Endothelial cell of umbilical vein (primary cell): ENCODE measurements at regions not wholly inside any gene's neighbourhood (a gene's known extent, or its start where the extent isn't known, plus 50 kb on each side); places are given as distances from the start of the nearest gene placed in this dataset.
"Not testable (repeated sequence)": the region's sequence is repeated elsewhere in the genome, so short reads cannot be mapped to it uniquely, and the experiment has no call there.

Experiments used
- BruUV-seq: library from RNA; stranded (reverse); fragments of 400-500 nt; replicated peaks from 2 replicates; lab custom pipeline; 2021; lab: Mats Ljungman, UMichigan
- CTCF ChIA-PET: fragments of 300-600, 350-600 bp; sonication (Branson Sonifier 250); formaldehyde crosslinking; loops from one replicate; lab custom pipeline; 2021; ENCODE audit warnings: antibody characterized with exemption, inconsistent platforms; lab: Charles Lee
- POLR2A ChIA-PET: fragments of 300-600, 350-600 bp; sonication (Branson Sonifier 250); formaldehyde crosslinking; loops from one replicate; lab custom pipeline; 2021; ENCODE audit warnings: antibody characterized with exemption, inconsistent platforms; lab: Charles Lee
- DNase-seq: peaks from one replicate; pipeline ENCODE4 v3.0.0-alpha.2; 2011; ENCODE audit warnings: low read depth, low spot score
- FAIRE-seq: peaks from 2 replicates; lab custom pipeline; 2011; peaks lifted over from hg19 to GRCh38; lab: Jason Lieb, UNC
- H2AFZ ChIP-seq: 2 replicates; pipeline ENCODE4 v1.6.0; 2012; ENCODE audit warnings: low read depth, low read length, control low read depth, inconsistent platforms
- H3K27ac ChIP-seq: 2 replicates; pipeline ENCODE4 v1.5.1; 2011; ENCODE audit warnings: low read depth, mild to moderate bottlenecking, control low read depth, low read length, moderate library complexity; ENCODE audit not compliant: insufficient read depth
- H3K27me3 ChIP-seq, 2 experiments: 2 replicates each; pipeline versions ENCODE4 v1.6.0 to v1.6.1; 2011; ENCODE audit warnings: low read length in 2 of 2, mixed read lengths in 1 of 2; ENCODE audit not compliant: control insufficient read depth in 2 of 2, insufficient read depth in 2 of 2
- H3K36me3 ChIP-seq, 2 experiments: 2 replicates in 1 of 2; 3 replicates in 1 of 2; pipeline ENCODE4 v1.5.1; 2011; ENCODE audit warnings: low read length in 2 of 2, mild to moderate bottlenecking in 1 of 2, moderate library complexity in 1 of 2; ENCODE audit not compliant: control insufficient read depth in 2 of 2, insufficient read depth in 2 of 2; ENCODE audit errors: extremely low read depth in 1 of 2
- H3K4me1 ChIP-seq: 3 replicates; pipeline ENCODE4 v1.5.1; 2011; ENCODE audit warnings: mild to moderate bottlenecking, low read length; ENCODE audit not compliant: control insufficient read depth, insufficient read depth; ENCODE audit errors: extremely low read depth
- H3K4me2 ChIP-seq: 2 replicates; pipeline ENCODE4 v1.6.1; 2011; ENCODE audit warnings: low read length, control low read depth, mixed read lengths; ENCODE audit not compliant: insufficient read depth
- H3K4me3 ChIP-seq, 3 experiments: fragments of 200-600 bp in 1 of 3; sonication (generic), shearing (Covaris generic) in 1 of 3; replicated peaks in 1 of 3; 2 replicates each; pipeline ENCODE4 v1.5.1; 2011 to 2016; ENCODE audit warnings: control low read depth in 3 of 3, low read length in 3 of 3, mild to moderate bottlenecking in 2 of 3, inconsistent platforms in 1 of 3, low read depth in 1 of 3, moderate library complexity in 1 of 3; ENCODE audit not compliant: insufficient read depth in 1 of 3
- H3K79me2 ChIP-seq: 2 replicates; pipeline ENCODE4 v1.6.0; 2012; ENCODE audit warnings: low read length, inconsistent platforms; ENCODE audit not compliant: control insufficient read depth, insufficient read depth
- H3K9ac ChIP-seq: replicated peaks from 2 replicates; pipeline ENCODE3; 2011; ENCODE audit warnings: low read length, control low read depth; ENCODE audit not compliant: insufficient read depth; ENCODE audit errors: extremely low read depth
- H3K9me1 ChIP-seq: replicated peaks from 3 replicates; pipeline ENCODE4 v1.6.0; 2011; ENCODE audit warnings: mild to moderate bottlenecking, low read length; ENCODE audit not compliant: control insufficient read depth, insufficient read depth; ENCODE audit errors: extremely low read depth
- H3K9me3 ChIP-seq: replicated peaks from 2 replicates; pipeline ENCODE4 v1.5.1; 2012; ENCODE audit warnings: low read length, inconsistent platforms; ENCODE audit not compliant: control insufficient read depth, insufficient read depth
- H4K20me1 ChIP-seq: replicated peaks from 2 replicates; pipeline ENCODE3; 2011; ENCODE audit warnings: mild to moderate bottlenecking, low read length; ENCODE audit not compliant: control insufficient read depth, insufficient read depth; ENCODE audit errors: extremely low read depth
- EZH2 ChIP-seq: IDR thresholded peaks from 2 replicates; pipeline ENCODE4 v1.6.1; 2012; ENCODE audit warnings: borderline replicate concordance, low read depth, mild to moderate bottlenecking, moderate library complexity, low read length, inconsistent platforms; ENCODE audit not compliant: severe bottlenecking
- FOS ChIP-seq: IDR thresholded peaks from 2 replicates; pipeline ENCODE4 v1.6.1; 2011; ENCODE audit warnings: mild to moderate bottlenecking, low read length, moderate library complexity, borderline replicate concordance; ENCODE audit not compliant: insufficient read depth
- GATA2 ChIP-seq: IDR thresholded peaks from 2 replicates; pipeline ENCODE4 v1.7.0; 2011; ENCODE audit warnings: low read depth, mild to moderate bottlenecking, moderate library complexity, mixed read lengths, low read length; ENCODE audit not compliant: insufficient read length, insufficient read depth
- MAX ChIP-seq: IDR thresholded peaks from 2 replicates; pipeline ENCODE4 v1.6.1; 2011; ENCODE audit not compliant: insufficient read depth, insufficient read length
- MYC ChIP-seq: IDR thresholded peaks from one replicate; pipeline ENCODE4 v1.6.1; 2011; ENCODE audit warnings: mild to moderate bottlenecking, low read depth, low read length
- POLR2A ChIP-seq: IDR thresholded peaks from 2 replicates; pipeline ENCODE4 v1.6.1; 2012; ENCODE audit warnings: low read depth, mild to moderate bottlenecking, control low read depth, low read length
- POLR2AphosphoS5 ChIP-seq: IDR thresholded peaks from 2 replicates; pipeline ENCODE4 v1.6.1; 2012; ENCODE audit warnings: low read depth, mild to moderate bottlenecking, control low read depth, low read length, moderate library complexity; ENCODE audit not compliant: insufficient read depth
- dilution Hi-C: fragments of 300-500 bp; cut with MboI; formaldehyde crosslinking; loops from one replicate; pipeline ENCODE4 v1.15.0; 2019; ENCODE audit warnings: low sequenced_read_pairs; ENCODE audit not compliant: extremely low pct_ligation_motif_present
- intact Hi-C: fragments of 100-400 bp; cut with micrococcal nuclease; formaldehyde crosslinking; loops from one replicate; pipeline ENCODE4 v1.10.0; 2022
- TF ChIP-seq, protein P1 (sequence below), 2 donors: IDR thresholded peaks; 1 replicate in 1 of 2; 2 replicates in 1 of 2; pipeline ENCODE4 v1.5.1; 2011; ENCODE audit warnings: low read length in 2 of 2, mild to moderate bottlenecking in 2 of 2, moderate library complexity in 2 of 2, control low read depth in 1 of 2, inconsistent platforms in 1 of 2, low read depth in 1 of 2; ENCODE audit not compliant: insufficient read depth in 1 of 2; ENCODE audit errors: extremely low read depth in 1 of 2

GRCh38 chr7:46909601-46910051 is 672.3 kb downstream of the TNS3 start:
- BruUV-seq = no TSS peak
- Histone ChIP-seq H3K4me3 (no peak overlapping the region), H3K36me3 (no peaks in the 10 kb centered on the region), H3K27me3 (no peaks in the 10 kb centered on the region), H3K4me1 (peaks cover 10% of the 10 kb centered on the region), H3K27ac (no peak overlapping the region), H3K9me1 (no peaks in the 10 kb centered on the region), H3K79me2 (no peaks in the 10 kb centered on the region), H3K4me2 (no peak overlapping the region), H4K20me1 (no peaks in the 10 kb centered on the region), H2AFZ (no peak overlapping the region), H3K9me3 (no peaks in the 10 kb centered on the region), H3K9ac (no peak overlapping the region)
- peak; percentile 59 for FAIRE-seq
- intact Hi-C loops = no loop called here
- DNase-seq = no peak
- ChIA-PET POLR2A (no interaction called here), CTCF (interaction anchor here (0.9 to 1.6 kb wide), 8 partner anchors 9 to 178 kb away, joined by 3 to 5 read pairs (median 3); no protein-coding TSS in a partner anchor)
- dilution Hi-C loops = no loop called here
- TF ChIP-seq FOS (peak; percentile 11), GATA2 (no peak)

DNA sequence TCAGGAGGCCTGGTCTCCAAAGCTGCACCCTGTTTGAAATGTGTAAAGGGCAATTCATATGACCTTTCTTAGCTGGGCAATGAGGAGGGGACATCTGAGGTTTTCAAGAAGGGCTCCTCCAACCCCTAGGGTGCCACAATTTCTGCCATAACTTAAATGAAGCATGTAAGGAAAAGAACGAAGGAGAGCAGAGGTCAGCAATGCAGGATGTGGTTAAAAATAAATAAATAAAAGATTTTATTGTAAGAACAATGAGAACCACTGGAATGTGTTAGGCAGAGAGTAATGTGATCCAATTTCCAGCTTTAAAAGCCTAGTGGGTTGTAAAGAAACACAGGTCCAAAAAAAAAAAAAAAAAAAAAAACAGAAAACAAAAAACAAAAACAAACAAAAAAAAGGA is 673.1 kb downstream of the TNS3 start:
- H3K79me2 ChIP-seq = no peaks in the 10 kb centered on the region
- no TSS peak for BruUV-seq
- H3K4me3 ChIP-seq = no peak overlapping the region
- dilution Hi-C loops = no loop called here
- H3K4me1 ChIP-seq = peaks cover 10% of the 10 kb centered on the region
- intact Hi-C loops = no loop called here
- H3K9me1 ChIP-seq = no peaks in the 10 kb centered on the region
- H3K9ac ChIP-seq = no peak overlapping the region
- no peaks in the 10 kb centered on the region for H3K36me3 ChIP-seq
- no peaks in the 10 kb centered on the region for H4K20me1 ChIP-seq
- no peaks in the 10 kb centered on the region for H3K27me3 ChIP-seq
- no peak overlapping the region for H3K27ac ChIP-seq
- POLR2A ChIA-PET = interaction anchor here (0.6 kb wide), 1 partner anchor 183 kb away, joined by 5 read pairs; no protein-coding TSS in a partner anchor
- H2AFZ ChIP-seq = no peak overlapping the region
- FAIRE-seq = peak; percentile 55
- H3K4me2 ChIP-seq = no peak overlapping the region
- DNase-seq = peak; percentile 49
- H3K9me3 ChIP-seq = no peaks in the 10 kb centered on the region
- TF ChIP-seq MAX (no peak), MYC (no peak), POLR2AphosphoS5 (no peak), POLR2A (no peak), GATA2 (no peak), FOS (no peak), EZH2 (no peak)
- TF ChIP-seq, protein P1, sequence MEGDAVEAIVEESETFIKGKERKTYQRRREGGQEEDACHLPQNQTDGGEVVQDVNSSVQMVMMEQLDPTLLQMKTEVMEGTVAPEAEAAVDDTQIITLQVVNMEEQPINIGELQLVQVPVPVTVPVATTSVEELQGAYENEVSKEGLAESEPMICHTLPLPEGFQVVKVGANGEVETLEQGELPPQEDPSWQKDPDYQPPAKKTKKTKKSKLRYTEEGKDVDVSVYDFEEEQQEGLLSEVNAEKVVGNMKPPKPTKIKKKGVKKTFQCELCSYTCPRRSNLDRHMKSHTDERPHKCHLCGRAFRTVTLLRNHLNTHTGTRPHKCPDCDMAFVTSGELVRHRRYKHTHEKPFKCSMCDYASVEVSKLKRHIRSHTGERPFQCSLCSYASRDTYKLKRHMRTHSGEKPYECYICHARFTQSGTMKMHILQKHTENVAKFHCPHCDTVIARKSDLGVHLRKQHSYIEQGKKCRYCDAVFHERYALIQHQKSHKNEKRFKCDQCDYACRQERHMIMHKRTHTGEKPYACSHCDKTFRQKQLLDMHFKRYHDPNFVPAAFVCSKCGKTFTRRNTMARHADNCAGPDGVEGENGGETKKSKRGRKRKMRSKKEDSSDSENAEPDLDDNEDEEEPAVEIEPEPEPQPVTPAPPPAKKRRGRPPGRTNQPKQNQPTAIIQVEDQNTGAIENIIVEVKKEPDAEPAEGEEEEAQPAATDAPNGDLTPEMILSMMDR (IDR thresholded peaks at IDR 0.05; ENCODE audit: extremely low read depth in 1 of 2, insufficient read depth in 1 of 2, low read depth in 1 of 2, low read length in 2 of 2) = no peak
- CTCF ChIA-PET = interaction anchor here (0.6 to 1.6 kb wide), 7 partner anchors 9 to 190 kb away, joined by 3 to 5 read pairs (median 3); no protein-coding TSS in a partner anchor

- H3K79me2 ChIP-seq, BruUV-seq, H3K4me1 ChIP-seq, FAIRE-seq, CTCF ChIA-PET, H3K9ac ChIP-seq, H3K4me3 ChIP-seq, H3K9me1 ChIP-seq, intact Hi-C loops, H3K27me3 ChIP-seq, dilution Hi-C loops, H3K36me3 ChIP-seq, H3K9me3 ChIP-seq, DNase-seq, H3K27ac ChIP-seq, H3K4me2 ChIP-seq, H4K20me1 ChIP-seq, POLR2A ChIA-PET, H2AFZ ChIP-seq: not testable (repeated sequence)
Measured at GRCh38 chr7:46904523-46904922, 677.4 kb downstream of the TNS3 start.
